GM19468 (cell line): ENCODE measurements at regions not wholly inside any gene's neighbourhood (a gene's known extent, or its start where the extent isn't known, plus 50 kb on each side); places are given as distances from the start of the nearest gene placed in this dataset.
A peak's percentile ranks its signal among the peaks of the same experiment; 100 is the strongest.
"Not testable (repeated sequence)": the region's sequence is repeated elsewhere in the genome, so short reads cannot be mapped to it uniquely, and the experiment has no call there.

Experiments
- ATAC-seq: cut with Tn5 transposase; IDR thresholded peaks from one replicate; pipeline ENCODE4 v1.9.1; 2021; ENCODE audit warnings: mild to moderate bottlenecking, moderate library complexity, moderate number of reproducible peaks; ENCODE audit not compliant: unreplicated experiment; ENCODE audit errors: extremely low read depth

GRCh38 chr1:101185421-101185820, 51.4 kb upstream of the S1PR1 start:
- ATAC-seq = no peak

DNA sequence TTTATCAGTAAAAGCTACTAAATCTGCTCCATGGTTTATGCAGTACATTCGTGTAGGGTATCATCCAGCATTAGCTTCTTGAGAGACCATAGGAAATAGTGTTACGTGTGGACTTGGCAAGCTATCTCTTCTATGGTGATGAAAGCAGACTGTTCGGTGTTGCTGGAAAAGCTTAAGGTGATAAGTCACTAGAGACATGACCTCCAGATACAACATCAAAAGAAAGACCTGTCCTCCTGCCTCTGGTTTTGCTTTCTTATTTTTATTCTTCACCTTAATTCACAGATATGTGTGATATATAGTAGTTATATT, 53.5 kb upstream of the S1PR1 start:
- no peak for ATAC-seq

DNA sequence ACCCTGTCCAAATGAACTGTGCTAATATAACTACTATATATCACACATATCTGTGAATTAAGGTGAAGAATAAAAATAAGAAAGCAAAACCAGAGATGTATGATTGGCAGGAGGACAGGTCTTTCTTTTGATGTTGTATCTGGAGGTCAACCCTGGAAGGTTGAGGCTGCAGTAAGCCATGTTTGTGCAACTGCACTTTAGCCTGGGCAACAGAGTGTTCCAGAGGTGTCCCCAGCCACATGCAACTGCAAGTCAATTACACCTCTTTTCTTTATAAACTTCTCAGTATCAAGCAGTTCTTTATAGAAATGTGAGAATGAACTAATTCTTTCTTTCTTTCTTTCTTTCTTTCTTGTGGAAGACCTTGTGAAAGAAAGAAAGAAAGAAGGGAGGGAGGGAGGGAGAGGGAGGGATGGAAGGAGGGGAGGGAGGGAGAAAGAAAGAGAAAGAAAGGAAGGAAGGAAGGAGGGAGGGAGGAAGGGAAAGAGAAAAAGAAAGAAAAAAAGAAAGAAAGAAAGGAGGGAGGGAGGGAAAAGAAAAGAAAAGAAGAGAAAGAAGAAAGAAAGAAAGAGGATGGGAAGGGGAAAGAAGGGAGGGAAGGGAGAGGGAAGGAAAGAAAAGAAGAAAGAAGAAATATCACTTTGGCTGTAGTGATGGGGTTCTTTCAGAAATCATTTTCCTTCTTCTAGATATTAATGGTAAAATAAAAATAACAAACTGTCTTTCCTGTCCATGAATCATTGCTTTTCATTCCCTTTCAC, 54.0 kb upstream of the S1PR1 start:
- no peak for ATAC-seq

DNA sequence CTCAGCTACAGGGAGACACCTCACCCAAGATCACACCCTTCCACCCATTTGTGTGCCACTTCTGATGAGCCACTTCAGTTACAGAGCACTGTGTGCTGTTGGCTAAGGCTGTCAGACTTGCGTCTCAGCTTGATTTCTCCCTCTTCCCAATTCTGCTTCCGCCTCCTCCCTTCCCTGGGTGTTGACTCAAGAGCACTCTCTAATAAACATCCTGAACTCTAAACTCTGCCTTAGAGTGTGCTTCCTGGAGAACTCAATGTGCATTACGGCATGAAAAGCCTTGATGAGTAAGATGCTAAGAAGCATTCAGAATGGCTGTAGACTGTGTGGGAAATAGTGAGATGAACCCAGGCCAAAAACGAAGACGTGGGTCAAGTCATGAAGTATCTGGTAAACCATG, 54.9 kb upstream of the S1PR1 start:
- no peak for ATAC-seq

- peak; percentile 95 for ATAC-seq
Observed at GRCh38 chr1:101178688-101179491, 57.9 kb upstream of the S1PR1 start.

GRCh38 chr1:101178341-101178687, 58.5 kb upstream of the S1PR1 start:
- no peak for ATAC-seq

GRCh38 chr1:101175886-101176285, 60.9 kb upstream of the S1PR1 start:
- ATAC-seq = no peak

GRCh38 chr1:101175466-101175865, 61.4 kb upstream of the S1PR1 start:
- ATAC-seq = no peak

DNA sequence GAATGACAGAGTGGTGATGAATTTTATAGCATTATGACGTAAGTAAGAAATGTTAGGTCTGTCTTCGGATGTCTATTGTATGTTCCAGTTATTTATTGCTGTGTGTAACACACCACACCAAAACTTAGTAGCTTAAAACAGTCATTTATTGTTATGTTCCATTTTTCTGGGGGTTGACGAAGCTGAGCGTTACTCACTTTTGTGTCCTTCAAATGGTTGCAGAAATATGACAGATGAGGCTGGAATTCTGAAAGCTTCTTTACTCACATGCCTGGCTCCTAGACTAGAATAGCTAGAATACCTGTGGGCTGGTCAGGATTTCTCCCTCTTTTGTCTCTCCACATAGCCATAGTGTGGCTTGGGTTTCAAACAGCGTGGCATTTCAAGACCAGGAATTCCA, 62.1 kb upstream of the S1PR1 start:
- ATAC-seq = no peak

DNA sequence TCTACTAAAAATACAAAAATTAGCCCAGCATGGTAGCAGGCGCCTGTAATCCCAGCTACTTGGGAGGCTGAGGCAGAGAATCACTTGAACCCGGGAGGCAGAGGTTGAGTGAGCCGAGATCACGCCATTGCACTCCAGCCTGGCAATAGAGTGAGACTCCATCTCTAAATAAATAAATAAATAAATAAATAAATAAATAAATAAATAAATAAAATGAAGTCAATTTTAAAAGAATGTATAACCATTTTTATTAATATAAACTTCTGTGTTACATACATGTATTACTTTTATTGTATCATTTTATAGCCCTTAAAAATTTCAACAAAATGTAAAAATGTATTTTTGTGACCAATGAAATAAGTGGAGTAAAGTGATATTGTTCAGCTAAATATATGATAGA, 62.5 kb upstream of the S1PR1 start:
- ATAC-seq = not testable (repeated sequence)

- ATAC-seq = no peak
Observed at GRCh38 chr1:101170506-101171050, 66.2 kb upstream of the S1PR1 start.

- no peak for ATAC-seq
Observed at GRCh38 chr1:101167891-101168290, 68.9 kb upstream of the S1PR1 start.

DNA sequence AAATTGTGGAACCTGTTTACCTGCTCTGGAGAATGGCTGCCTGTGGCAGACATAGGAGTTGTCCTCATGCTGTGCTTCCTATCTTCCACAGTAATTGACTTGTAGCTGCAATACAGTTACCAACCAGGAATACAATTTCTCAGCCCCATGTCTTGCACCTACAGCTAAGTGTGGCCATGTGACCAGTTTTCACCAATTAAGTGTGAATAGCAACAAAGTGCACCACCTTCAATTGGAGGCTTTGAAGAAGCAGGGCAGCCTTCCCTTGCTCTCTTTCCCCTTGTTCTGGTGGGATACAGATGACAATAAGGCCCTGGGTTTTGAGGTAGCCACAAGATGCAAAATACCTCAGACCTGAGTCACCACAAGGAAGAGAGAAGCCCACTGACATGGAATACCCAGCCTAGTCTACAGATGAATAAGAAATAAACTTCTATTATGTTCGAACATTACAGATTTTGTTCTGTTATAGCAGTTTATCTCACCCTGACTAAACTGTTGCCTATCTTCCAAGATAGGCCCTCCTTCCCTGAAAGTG, 70.2 kb upstream of the S1PR1 start:
- ATAC-seq = no peak

- no peak for ATAC-seq
Observed at GRCh38 chr1:101165954-101166353, 70.9 kb upstream of the S1PR1 start.

- no peak for ATAC-seq
Observed at GRCh38 chr1:101165532-101165931, 71.3 kb upstream of the S1PR1 start.

- no peak for ATAC-seq
Observed at GRCh38 chr1:101164776-101165175, 72.0 kb upstream of the S1PR1 start.

DNA sequence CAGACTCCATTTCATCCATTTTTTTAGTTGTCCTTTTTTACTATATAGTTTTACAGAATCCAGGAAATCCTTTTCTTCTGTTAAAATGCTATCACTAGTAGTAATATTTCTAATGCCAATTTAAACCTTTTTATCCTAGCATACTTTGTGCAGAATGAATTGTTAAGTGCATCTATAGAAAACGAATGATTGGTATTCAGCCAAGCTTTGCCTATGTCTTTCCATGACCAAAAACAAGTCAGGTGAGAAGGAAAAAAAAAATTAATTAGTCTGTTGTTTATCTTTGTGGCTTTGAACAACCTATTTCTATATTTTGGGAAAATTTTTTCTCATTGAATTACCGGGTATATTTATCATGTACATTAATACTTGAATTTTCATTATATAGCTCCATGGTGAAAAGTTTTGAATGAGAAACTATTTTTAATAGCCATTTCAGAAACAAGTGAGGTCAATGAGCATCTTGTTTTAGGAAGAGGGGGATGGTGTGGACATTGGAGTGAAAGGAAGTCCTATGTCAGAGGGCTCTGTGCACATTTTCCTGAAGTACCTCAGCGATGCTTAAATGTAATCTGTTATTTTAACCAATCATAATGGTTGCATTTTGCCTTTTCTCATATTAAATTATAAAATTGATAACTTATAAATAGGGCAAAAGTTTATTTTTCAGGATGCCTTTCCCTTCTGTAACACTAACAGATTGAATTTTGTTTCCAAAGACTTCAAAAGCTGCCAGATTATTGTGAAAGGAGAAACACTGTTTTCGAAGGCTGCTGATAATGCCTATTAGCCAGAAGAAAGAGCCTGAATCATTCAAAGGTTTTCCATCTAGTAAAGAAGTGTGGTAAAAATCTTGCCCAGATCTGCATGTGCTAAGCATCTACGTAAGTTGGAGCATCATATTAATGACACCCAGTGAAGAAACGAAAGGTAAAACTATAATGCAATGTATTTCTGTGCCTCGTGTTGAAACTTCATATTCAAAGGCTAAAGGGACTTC, 73.8 kb upstream of the S1PR1 start:
- ATAC-seq = no peak

DNA sequence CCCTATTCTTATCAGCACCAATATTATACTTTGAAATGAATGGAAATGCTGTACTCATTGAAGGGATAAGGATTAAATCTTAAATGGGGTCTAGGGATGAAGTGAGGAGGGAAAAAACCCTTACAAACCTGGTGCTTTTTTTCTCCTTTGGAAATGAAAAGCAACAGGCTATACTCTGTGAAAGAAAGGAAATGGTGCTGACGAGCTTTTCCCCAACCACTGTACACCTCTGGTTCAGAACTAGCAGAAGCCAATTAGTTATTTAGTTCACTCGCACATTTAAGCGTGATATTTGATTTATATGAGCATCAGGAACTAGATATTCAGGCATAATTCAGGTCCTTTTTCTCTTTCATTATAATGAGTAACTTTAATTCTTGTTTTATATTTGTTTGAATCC, 74.5 kb upstream of the S1PR1 start:
- no peak for ATAC-seq

DNA sequence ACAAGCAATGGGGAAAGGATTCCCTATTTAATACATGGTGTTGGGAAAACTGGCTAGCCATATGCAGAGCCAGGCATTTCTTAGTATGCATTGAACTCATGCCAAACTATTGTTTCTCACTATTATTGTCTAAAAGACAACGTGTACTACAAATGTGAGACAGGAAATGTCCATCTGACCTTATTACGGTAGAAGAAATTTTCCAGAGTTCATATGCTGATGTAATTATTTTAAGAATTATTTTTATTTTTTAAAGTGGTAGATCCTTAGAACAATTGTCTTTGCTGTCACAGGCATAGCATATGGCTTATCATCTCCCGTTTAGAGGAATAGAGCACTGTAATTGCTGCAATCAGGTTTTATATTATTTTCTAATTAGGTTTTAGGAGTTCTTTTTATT, 75.2 kb upstream of the S1PR1 start:
- ATAC-seq = no peak

- no peak for ATAC-seq
Observed at GRCh38 chr1:101158424-101158823, 78.4 kb upstream of the S1PR1 start.
